Panc1 (cell line): ENCODE measurements at regions not wholly inside any gene's neighbourhood (a gene's known extent, or its start where the extent isn't known, plus 50 kb on each side); places are given as distances from the start of the nearest gene placed in this dataset.

ENCODE experiments used
- CTCF ChIP-seq: fragments of 450-650 bp; IDR thresholded peaks from 2 replicates; pipeline ENCODE4 v1.5.1; 2017; ENCODE audit warnings: mild to moderate bottlenecking
- POLR2AphosphoS5 ChIP-seq: IDR thresholded peaks from 2 replicates; pipeline ENCODE4 v1.6.1; 2012; ENCODE audit warnings: mild to moderate bottlenecking, low read depth, low read length, moderate library complexity
- REST ChIP-seq, 2 experiments: IDR thresholded peaks; 2 replicates each; pipeline ENCODE4 v1.6.1; 2011 to 2012; ENCODE audit warnings: low read depth in 2 of 2, control low read depth in 1 of 2, low read length in 1 of 2, mild to moderate bottlenecking in 1 of 2, moderate library complexity in 1 of 2; ENCODE audit not compliant: insufficient read depth in 1 of 2
- SIN3A ChIP-seq: IDR thresholded peaks from 2 replicates; pipeline ENCODE4 v1.6.1; 2012; ENCODE audit warnings: low read depth, mild to moderate bottlenecking, low read length, moderate library complexity, borderline replicate concordance; ENCODE audit not compliant: insufficient read depth
- TCF7L2 ChIP-seq: IDR thresholded peaks from 2 replicates; pipeline ENCODE4 v1.6.1; 2011; ENCODE audit warnings: mild to moderate bottlenecking, low read depth, low read length, inconsistent platforms

- no peak for TF ChIP-seq CTCF
- TF ChIP-seq REST (IDR thresholded peaks at IDR 0.05; ENCODE audit: insufficient read depth in 1 of 2, low read depth in 2 of 2, low read length in 1 of 2) = no peak
- TF ChIP-seq TCF7L2 = no peak
- no peak for TF ChIP-seq SIN3A
- no peak for TF ChIP-seq POLR2AphosphoS5
Observed at GRCh38 chr13:62333466-62333865, 917.8 kb upstream of the PCDH20 start.
